Right lung (tissue), 2 donors: ENCODE measurements at regions not wholly inside any gene's neighbourhood (a gene's known extent, or its start where the extent isn't known, plus 50 kb on each side); places are given as distances from the start of the nearest gene placed in this dataset.
A peak's percentile ranks its signal among the peaks of the same experiment; 100 is the strongest.

ENCODE experiments used
- DNase-seq, 2 donors: peaks; one replicate each; pipeline ENCODE4 v3.0.0-alpha.2; 2013

- DNase-seq: no peak
Measured at GRCh38 chr1:73644198-73644597, 553.8 kb downstream of the LRRIQ3 start.

- no peak for DNase-seq
Measured at GRCh38 chr1:73639494-73639893, 558.5 kb downstream of the LRRIQ3 start.

GRCh38 chr1:73637264-73637663, 560.7 kb downstream of the LRRIQ3 start:
- DNase-seq: no peak

- no peak for DNase-seq
Measured at GRCh38 chr1:73635021-73635420, 563.0 kb downstream of the LRRIQ3 start.

GRCh38 chr1:73627723-73628122, 570.3 kb downstream of the LRRIQ3 start:
- DNase-seq: no peak

- DNase-seq: no peak
Measured at GRCh38 chr1:73626326-73626725, 571.6 kb downstream of the LRRIQ3 start.

- DNase-seq: no peak
Measured at GRCh38 chr1:73623946-73624345, 574.0 kb downstream of the LRRIQ3 start.

GRCh38 chr1:73617145-73617544, 580.8 kb downstream of the LRRIQ3 start:
- no peak for DNase-seq

GRCh38 chr1:73611681-73612080, 586.3 kb downstream of the LRRIQ3 start:
- no peak for DNase-seq

- DNase-seq: no peak
Measured at GRCh38 chr1:73604739-73605138, 593.2 kb downstream of the LRRIQ3 start.

- DNase-seq: no peak
Measured at GRCh38 chr1:73604211-73604610, 593.8 kb downstream of the LRRIQ3 start.

- no peak for DNase-seq
Measured at GRCh38 chr1:73593804-73594203, 604.2 kb downstream of the LRRIQ3 start.

- peak; percentile 22 to 34 for DNase-seq
Measured at GRCh38 chr1:73593364-73593763, 604.6 kb downstream of the LRRIQ3 start.

- DNase-seq: no peak
Measured at GRCh38 chr1:73587080-73587479, 610.9 kb downstream of the LRRIQ3 start.

GRCh38 chr1:73577206-73577605, 620.8 kb downstream of the LRRIQ3 start:
- DNase-seq: no peak

- DNase-seq: no peak
Measured at GRCh38 chr1:73576083-73576482, 621.9 kb downstream of the LRRIQ3 start.

- DNase-seq: no peak
Measured at GRCh38 chr1:73564294-73564693, 633.7 kb downstream of the LRRIQ3 start.

GRCh38 chr1:73556270-73556669, 641.7 kb downstream of the LRRIQ3 start:
- DNase-seq: no peak

- no peak for DNase-seq
Measured at GRCh38 chr1:73537400-73537799, 660.6 kb downstream of the LRRIQ3 start.

- DNase-seq: no peak
Measured at GRCh38 chr1:73517603-73518191, 680.3 kb downstream of the LRRIQ3 start.

GRCh38 chr1:73516451-73516850, 681.5 kb downstream of the LRRIQ3 start:
- no peak for DNase-seq

- no peak for DNase-seq
Measured at GRCh38 chr1:73511038-73511437, 686.9 kb downstream of the LRRIQ3 start.

- DNase-seq: no peak
Measured at GRCh38 chr1:73500154-73500553, 697.8 kb downstream of the LRRIQ3 start.

GRCh38 chr1:73499671-73500070, 698.3 kb downstream of the LRRIQ3 start:
- DNase-seq: no peak

GRCh38 chr1:73491621-73492020, 706.4 kb downstream of the LRRIQ3 start:
- DNase-seq: no peak
